H54 (cell line): ENCODE measurements at regions not wholly inside any gene's neighbourhood (a gene's known extent, or its start where the extent isn't known, plus 50 kb on each side); places are given as distances from the start of the nearest gene placed in this dataset.

Experiments used
- DNase-seq: peaks from one replicate; pipeline ENCODE4 v3.0.0; 2011; ENCODE audit warnings: low spot score, mixed read lengths; ENCODE audit not compliant: insufficient read length
- FAIRE-seq: peaks from 3 replicates; lab custom pipeline; 2011; peaks lifted over from hg19 to GRCh38; lab: Jason Lieb, UNC
- POLR2A ChIP-seq: IDR thresholded peaks from 2 replicates; pipeline ENCODE4 v1.6.1; 2011; ENCODE audit warnings: low read depth, mild to moderate bottlenecking, low read length

- no peak for TF ChIP-seq POLR2A
- FAIRE-seq (no peak), DNase-seq (no peak)
Measured at GRCh38 chr13:33519561-33520467, 234.3 kb upstream of the STARD13 start.

GRCh38 chr13:33520468-33520839 is 234.9 kb upstream of the STARD13 start:
- FAIRE-seq (no peak), DNase-seq (no peak)
- no peak for TF ChIP-seq POLR2A

GRCh38 chr13:33524086-33524485 is 238.5 kb upstream of the STARD13 start:
- TF ChIP-seq POLR2A: no peak
- no peak for DNase-seq
- FAIRE-seq: no peak

GRCh38 chr13:33525763-33526162 is 240.2 kb upstream of the STARD13 start:
- no peak for TF ChIP-seq POLR2A
- no peak for FAIRE-seq
- DNase-seq: no peak

GRCh38 chr13:33526718-33527117 is 241.2 kb upstream of the STARD13 start:
- FAIRE-seq (no peak), DNase-seq (no peak)
- TF ChIP-seq POLR2A: no peak

- no peak for TF ChIP-seq POLR2A
- FAIRE-seq (no peak), DNase-seq (no peak)
Measured at GRCh38 chr13:33528896-33529295, 243.3 kb upstream of the STARD13 start.

- DNase-seq: no peak
- no peak for FAIRE-seq
- no peak for TF ChIP-seq POLR2A
Measured at GRCh38 chr13:33531484-33531883, 245.9 kb upstream of the STARD13 start.

DNA sequence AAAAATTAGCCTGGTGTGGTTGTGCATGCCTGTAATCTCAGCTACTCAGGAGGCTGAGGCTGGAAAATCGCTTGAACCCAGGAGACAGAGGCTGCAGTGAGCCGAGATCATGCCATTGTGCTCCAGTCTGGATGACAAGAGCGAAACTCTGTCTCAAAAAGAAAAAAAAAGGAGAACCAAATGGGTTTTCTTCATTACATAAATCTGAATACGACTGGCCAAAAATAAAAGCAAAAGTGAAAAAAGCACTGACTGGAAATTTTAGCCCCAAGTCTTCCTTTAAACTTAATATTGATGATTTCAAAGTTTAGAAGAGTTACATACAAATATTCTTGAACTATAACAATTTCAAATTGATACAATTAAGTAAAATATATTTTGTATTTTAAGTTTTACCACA is 249.5 kb upstream of the STARD13 start:
- TF ChIP-seq POLR2A: no peak
- FAIRE-seq: no peak

GRCh38 chr13:33536601-33537000 is 251.0 kb upstream of the STARD13 start:
- FAIRE-seq (no peak), DNase-seq (no peak)
- TF ChIP-seq POLR2A: no peak

More for the DNA sequence above, 249.5 kb upstream of the STARD13 start:
- no peak for DNase-seq

DNA sequence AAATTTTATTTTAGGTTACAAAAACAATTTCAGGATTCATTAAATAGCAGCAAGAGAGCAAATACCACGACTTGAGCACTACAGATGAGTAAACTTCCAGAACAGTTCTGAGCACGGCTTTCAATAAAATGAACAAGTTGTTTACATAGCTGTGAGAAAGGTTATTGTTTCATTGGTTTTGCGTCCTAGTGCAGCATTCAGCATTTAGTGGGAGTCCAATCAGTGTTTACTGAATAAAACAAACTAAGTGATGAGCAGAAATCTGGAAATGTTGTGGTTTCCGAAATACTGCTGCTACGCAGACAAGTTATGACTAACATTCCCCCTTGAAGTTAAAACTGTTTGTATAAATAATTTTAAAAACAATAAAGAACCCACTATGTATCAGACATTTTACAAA is 251.5 kb upstream of the STARD13 start:
- no peak for DNase-seq
- no peak for TF ChIP-seq POLR2A
- no peak for FAIRE-seq

DNA sequence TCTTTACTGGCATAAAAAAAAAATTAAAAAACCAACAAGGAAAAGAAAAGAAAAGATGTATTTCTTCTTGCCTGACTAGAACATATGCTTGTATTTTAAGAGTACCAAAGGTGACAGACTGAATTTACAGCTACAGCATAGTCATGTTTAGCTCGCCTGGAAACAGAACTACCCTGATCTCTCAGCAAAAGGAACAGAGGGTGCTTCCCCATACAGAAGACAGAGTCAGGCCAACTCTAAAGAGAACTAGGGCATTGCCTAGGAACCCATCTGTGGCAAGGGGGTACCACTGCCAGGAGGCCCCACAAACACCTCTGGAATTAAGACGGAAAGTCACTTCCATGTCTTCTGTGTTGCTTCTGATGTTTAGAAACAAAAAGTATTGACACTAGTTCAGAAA is 252.1 kb upstream of the STARD13 start:
- DNase-seq (no peak), FAIRE-seq (no peak)
- TF ChIP-seq POLR2A: no peak

DNA sequence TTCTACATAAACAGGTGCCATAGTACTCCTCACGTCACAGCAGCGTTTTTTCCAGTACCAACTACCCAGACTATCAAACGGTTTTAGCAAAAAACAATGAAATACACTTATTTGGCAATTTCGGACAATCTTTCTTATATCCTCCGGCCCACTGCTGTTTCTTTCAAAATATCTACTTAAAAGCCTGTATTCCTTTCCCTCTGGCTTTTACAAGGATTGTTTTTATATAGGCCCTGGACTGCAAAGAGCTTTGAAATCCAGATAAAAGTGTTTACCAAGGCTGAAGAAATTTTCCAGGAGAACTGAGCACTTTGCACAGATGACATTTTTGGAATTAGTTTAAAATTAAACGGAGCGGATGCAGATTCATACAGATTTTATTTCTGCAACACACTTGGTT is 255.9 kb upstream of the STARD13 start:
- TF ChIP-seq POLR2A: no peak
- no peak for DNase-seq
- FAIRE-seq: no peak

GRCh38 chr13:33541962-33542308 is 256.4 kb upstream of the STARD13 start:
- no peak for TF ChIP-seq POLR2A
- no peak for DNase-seq
- FAIRE-seq: no peak

GRCh38 chr13:33542309-33543088 is 256.9 kb upstream of the STARD13 start:
- peak; percentile 87 for FAIRE-seq
- peak; percentile 47 for DNase-seq
- peak; percentile 8; the same call in 1 of the 2 replicates for TF ChIP-seq POLR2A

DNA sequence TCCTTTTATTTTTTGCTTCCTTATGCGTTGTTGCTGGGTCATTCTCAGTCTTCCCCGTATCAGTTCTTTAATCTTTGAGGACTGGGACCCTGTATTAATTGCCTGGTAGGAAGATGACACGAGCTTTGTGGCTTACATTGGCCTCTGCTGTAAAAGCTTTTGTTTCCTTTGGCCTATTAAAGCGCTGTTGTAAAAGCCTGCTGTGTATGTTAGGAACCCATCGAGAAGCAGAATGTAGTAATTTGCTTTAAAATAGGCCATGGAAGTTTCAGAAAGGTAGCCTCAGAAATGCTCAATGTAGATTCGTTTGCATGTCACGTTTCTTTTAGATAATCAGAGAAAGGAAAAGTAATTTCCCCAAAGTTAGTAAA is 257.5 kb upstream of the STARD13 start:
- FAIRE-seq (no peak), DNase-seq (no peak)
- no peak for TF ChIP-seq POLR2A
